Neural cell (in vitro differentiated cells): ENCODE measurements at regions not wholly inside any gene's neighbourhood (a gene's known extent, or its start where the extent isn't known, plus 50 kb on each side); places are given as distances from the start of the nearest gene placed in this dataset.

ENCODE experiments used
- H2AFZ ChIP-seq: fragments of 200-600, 300-800 bp; sonication (generic), shearing (Covaris generic); 2 replicates; pipeline ENCODE4 v1.6.0; 2014; ENCODE audit warnings: low read depth, mild to moderate bottlenecking, antibody characterized with exemption, low read length, moderate library complexity
- H3F3A ChIP-seq: fragments of 200-600 bp; shearing (Covaris generic); 2 replicates; pipeline ENCODE4 v1.6.1; 2016; ENCODE audit warnings: mild to moderate bottlenecking, moderate library complexity, mixed read lengths, antibody characterized with exemption, low read length; ENCODE audit not compliant: insufficient read depth, poor library complexity, severe bottlenecking
- H3K27ac ChIP-seq: fragments of 200-600, 300-800 bp; sonication (generic), shearing (Covaris generic); 2 replicates; pipeline ENCODE4 v1.5.1; 2014; ENCODE audit warnings: mild to moderate bottlenecking, low read length, moderate library complexity
- H3K27me3 ChIP-seq: fragments of 300-800, 200-600 bp; sonication (generic), shearing (Covaris generic); 2 replicates; pipeline ENCODE4 v1.6.0; 2014; ENCODE audit warnings: mild to moderate bottlenecking, low read depth, low read length, moderate library complexity; ENCODE audit not compliant: insufficient read depth
- H3K36me3 ChIP-seq: fragments of 300-800, 200-600 bp; sonication (generic), shearing (Covaris generic); 2 replicates; pipeline ENCODE4 v1.5.1; 2014; ENCODE audit warnings: mild to moderate bottlenecking, antibody characterized with exemption, low read length, moderate library complexity; ENCODE audit not compliant: insufficient read depth
- H3K4me2 ChIP-seq: fragments of 300-800, 200-600 bp; sonication (generic), shearing (Covaris generic); 2 replicates; pipeline ENCODE4 v1.6.0; 2014; ENCODE audit warnings: mild to moderate bottlenecking, low read length
- H3K4me3 ChIP-seq: fragments of 300-800, 200-600 bp; sonication (generic), shearing (Covaris generic); 2 replicates; pipeline ENCODE4 v1.5.1; 2014; ENCODE audit warnings: mild to moderate bottlenecking, low read length, moderate library complexity
- H3K79me2 ChIP-seq: fragments of 200-600 bp; shearing (Covaris generic); replicated peaks from 2 replicates; pipeline ENCODE4 v1.6.0; 2014; ENCODE audit warnings: mild to moderate bottlenecking, low read length, moderate library complexity; ENCODE audit not compliant: insufficient read depth
- H3K9ac ChIP-seq: fragments of 300-800, 200-600 bp; sonication (generic), shearing (Covaris generic); 2 replicates; pipeline ENCODE4 v1.6.1; 2016; ENCODE audit warnings: mild to moderate bottlenecking, low read length, mixed read lengths
- H3K9me2 ChIP-seq: fragments of 200-600 bp; shearing (Covaris generic); 2 replicates; pipeline ENCODE4 v1.6.1; 2016; ENCODE audit warnings: mild to moderate bottlenecking, low read length, mixed read lengths; ENCODE audit not compliant: insufficient read depth
- H3K9me3 ChIP-seq: fragments of 200-600, 300-800 bp; sonication (generic), shearing (Covaris generic); 2 replicates; pipeline ENCODE4 v1.6.1; 2016; ENCODE audit warnings: mild to moderate bottlenecking, mixed run types, low read length, moderate library complexity, mixed read lengths
- H4K20me1 ChIP-seq: fragments of 200-600 bp; shearing (Covaris generic); 2 replicates; pipeline ENCODE4 v1.6.1; 2016; ENCODE audit warnings: mild to moderate bottlenecking, mixed run types; ENCODE audit not compliant: insufficient read depth
- CTCF ChIP-seq: fragments of 450-650 bp; IDR thresholded peaks from 2 replicates; pipeline ENCODE4 v1.5.1; 2014; ENCODE audit warnings: antibody characterized with exemption, mild to moderate bottlenecking, moderate library complexity; ENCODE audit not compliant: poor library complexity, severe bottlenecking
- EP300 ChIP-seq: fragments of 450-650 bp; conservative IDR thresholded peaks from 2 replicates; pipeline ENCODE4 v1.6.1; 2014; ENCODE audit warnings: antibody characterized with exemption, mild to moderate bottlenecking, moderate library complexity; ENCODE audit not compliant: poor library complexity, severe bottlenecking
- EZH2 ChIP-seq: fragments of 200-600, 300-800 bp; shearing (Covaris generic), sonication (generic); IDR thresholded peaks from 2 replicates; pipeline ENCODE4 v1.6.1; 2014; ENCODE audit warnings: antibody characterized with exemption, low read length, borderline replicate concordance, mild to moderate bottlenecking; ENCODE audit not compliant: insufficient read depth, poor library complexity, severe bottlenecking
- MXI1 ChIP-seq: fragments of 450-650 bp; conservative IDR thresholded peaks from 2 replicates; pipeline ENCODE4 v1.6.1; 2014; ENCODE audit warnings: antibody characterized with exemption, mild to moderate bottlenecking; ENCODE audit not compliant: poor library complexity, severe bottlenecking
- POLR2AphosphoS5 ChIP-seq: IDR thresholded peaks from 2 replicates; pipeline ENCODE4 v1.6.1; 2012
- RAD21 ChIP-seq: fragments of 450-650 bp; conservative IDR thresholded peaks from 2 replicates; pipeline ENCODE4 v1.6.1; 2014; ENCODE audit warnings: antibody characterized with exemption, mild to moderate bottlenecking, moderate library complexity
- REST ChIP-seq: IDR thresholded peaks from 2 replicates; pipeline ENCODE4 v1.6.1; 2012; ENCODE audit warnings: borderline replicate concordance
- SMC3 ChIP-seq: fragments of 450-650 bp; conservative IDR thresholded peaks from 2 replicates; pipeline ENCODE4 v1.6.1; 2014; ENCODE audit warnings: antibody characterized with exemption, mild to moderate bottlenecking, moderate library complexity; ENCODE audit not compliant: poor library complexity
- TAF1 ChIP-seq: IDR thresholded peaks from 2 replicates; pipeline ENCODE4 v1.6.1; 2012; ENCODE audit warnings: low read depth

- TF ChIP-seq CTCF, result no peak
Measured at GRCh38 chr18:28363124-28363523, 186.2 kb upstream of the CDH2 start (continued).

- Histone ChIP-seq H3K27me3 (no peaks in the 10 kb centered on the region), H4K20me1 (no peaks in the 10 kb centered on the region), H3K4me2 (no peak overlapping the region), H3K9me2 (no peaks in the 10 kb centered on the region), H3K79me2 (no peaks in the 10 kb centered on the region), H2AFZ (no peak overlapping the region), H3K27ac (no peak overlapping the region), H3K9ac (no peak overlapping the region), H3K9me3 (no peaks in the 10 kb centered on the region), H3K36me3 (no peaks in the 10 kb centered on the region), H3F3A (no peaks in the 10 kb centered on the region), H3K4me3 (no peak overlapping the region)
- no peak for TF ChIP-seq CTCF
- TF ChIP-seq RAD21, result no peak
- no peak for TF ChIP-seq EZH2
- TF ChIP-seq REST, result no peak
- no peak for TF ChIP-seq EP300
- TF ChIP-seq MXI1, result no peak
- TF ChIP-seq POLR2AphosphoS5, result no peak
- TF ChIP-seq TAF1, result no peak
- no peak for TF ChIP-seq SMC3
Measured at GRCh38 chr18:28359176-28359575, 182.2 kb upstream of the CDH2 start.
